ENCODE measurements at regions not wholly inside any gene's neighbourhood (a gene's known extent, or its start where the extent isn't known, plus 50 kb on each side); places are given as distances from the start of the nearest gene placed in this dataset.

GRCh38 chr5:43940562-43940961, 337.6 kb downstream of the NNT start:
- Mint-ChIP-seq H3K36me3 (no peaks in the 10 kb centered on the region), H3K4me1 (no peaks in the 10 kb centered on the region), H3K27ac (no peak overlapping the region), H3K9me3 (peaks cover 2 to 36% (median 10%) of the 10 kb centered on the region in 8 donors), H3K27me3 (no peaks in the 10 kb centered on the region), H3K4me3 (no peak overlapping the region)
- intact Hi-C loops (cut with micrococcal nuclease), result no loop called here
- Histone ChIP-seq H3K9me3 (ENCODE audit: control insufficient read depth in 1 of 2, low read length in 2 of 2) (no peaks in the 10 kb centered on the region), H3K36me3 (ENCODE audit: insufficient read depth, low read length) (no peaks in the 10 kb centered on the region), H3K4me1 (ENCODE audit: insufficient read depth, low read length) (no peaks in the 10 kb centered on the region), H3K4me3 (ENCODE audit: low read length in 2 of 2) (no peak overlapping the region), H3K27ac (ENCODE audit: low read depth, low read length) (no peak overlapping the region), H3K27me3 (ENCODE audit: insufficient read depth, low read length) (no peaks in the 10 kb centered on the region)
- POLR2A ChIA-PET (ENCODE audit: partially characterized antibody), result no interaction called here
- no peak for DNase-seq
- CTCF ChIA-PET (ENCODE audit: partially characterized antibody), result no interaction called here

GRCh38 chr5:43926923-43927322, 323.9 kb downstream of the NNT start:
- no peak overlapping the region for H3K27ac Mint-ChIP-seq
- Histone ChIP-seq H3K9me3 (ENCODE audit: control insufficient read depth in 1 of 2, low read length in 2 of 2) (no peaks in the 10 kb centered on the region), H3K4me3 (ENCODE audit: low read length in 2 of 2) (no peak overlapping the region), H3K4me1 (ENCODE audit: insufficient read depth, low read length) (no peaks in the 10 kb centered on the region), H3K27me3 (ENCODE audit: insufficient read depth, low read length) (no peaks in the 10 kb centered on the region), H3K27ac (ENCODE audit: low read depth, low read length) (no peak overlapping the region), H3K36me3 (ENCODE audit: insufficient read depth, low read length) (no peaks in the 10 kb centered on the region)
- no peaks in the 10 kb centered on the region for H3K36me3 Mint-ChIP-seq
- intact Hi-C loops (cut with micrococcal nuclease), result no loop called here
- peaks cover 0 to 8% (median 2%) of the 10 kb centered on the region in 8 donors for H3K9me3 Mint-ChIP-seq
- ChIA-PET CTCF (ENCODE audit: partially characterized antibody) (no interaction called here), POLR2A (ENCODE audit: partially characterized antibody) (no interaction called here)
- H3K27me3 Mint-ChIP-seq, result no peaks in the 10 kb centered on the region
- no peak overlapping the region for H3K4me3 Mint-ChIP-seq
- DNase-seq, result no peak
- no peaks in the 10 kb centered on the region for H3K4me1 Mint-ChIP-seq

GRCh38 chr5:43920422-43920821, 317.4 kb downstream of the NNT start:
- H3K27me3 ChIP-seq (ENCODE audit: insufficient read depth, low read length), result no peaks in the 10 kb centered on the region
- H3K36me3 ChIP-seq (ENCODE audit: insufficient read depth, low read length), result no peaks in the 10 kb centered on the region
- no peak overlapping the region for H3K27ac ChIP-seq (ENCODE audit: low read depth, low read length)
- no peak overlapping the region for H3K4me3 ChIP-seq (ENCODE audit: low read length in 2 of 2)
- Mint-ChIP-seq H3K27me3 (no peaks in the 10 kb centered on the region), H3K4me3 (no peak overlapping the region), H3K36me3 (no peaks in the 10 kb centered on the region), H3K4me1 (no peaks in the 10 kb centered on the region), H3K9me3 (peaks cover 0 to 6% (median 1%) of the 10 kb centered on the region in 8 donors), H3K27ac (no peak overlapping the region)
- intact Hi-C loops (cut with micrococcal nuclease), result no loop called here
- POLR2A ChIA-PET (ENCODE audit: partially characterized antibody), result no interaction called here
- CTCF ChIA-PET (ENCODE audit: partially characterized antibody), result no interaction called here
- no peak for DNase-seq
- no peaks in the 10 kb centered on the region for H3K9me3 ChIP-seq (ENCODE audit: control insufficient read depth in 1 of 2, low read length in 2 of 2)
- H3K4me1 ChIP-seq (ENCODE audit: insufficient read depth, low read length), result no peaks in the 10 kb centered on the region

- no peaks in the 10 kb centered on the region for H3K36me3 ChIP-seq (ENCODE audit: insufficient read depth, low read length)
- POLR2A ChIA-PET (ENCODE audit: partially characterized antibody), result no interaction called here
Measured at GRCh38 chr5:43917925-43918324, 314.9 kb downstream of the NNT start.

GRCh38 chr5:43903129-43903528, 300.1 kb downstream of the NNT start:
- H3K27me3 ChIP-seq (ENCODE audit: insufficient read depth, low read length), result no peaks in the 10 kb centered on the region
- H3K9me3 ChIP-seq (ENCODE audit: control insufficient read depth in 1 of 2, low read length in 2 of 2), result no peaks in the 10 kb centered on the region
- no peaks in the 10 kb centered on the region for H3K4me1 ChIP-seq (ENCODE audit: insufficient read depth, low read length)
- intact Hi-C loops (cut with micrococcal nuclease), result no loop called here
- H3K27ac ChIP-seq (ENCODE audit: low read depth, low read length), result no peak overlapping the region
- Mint-ChIP-seq H3K27ac (no peak overlapping the region), H3K4me3 (no peak overlapping the region), H3K27me3 (no peaks in the 10 kb centered on the region), H3K9me3 (peaks cover 0 to 7% (median 2%) of the 10 kb centered on the region in 8 donors), H3K36me3 (no peaks in the 10 kb centered on the region), H3K4me1 (no peaks in the 10 kb centered on the region)
- CTCF ChIA-PET (ENCODE audit: partially characterized antibody), result no interaction called here
- POLR2A ChIA-PET (ENCODE audit: partially characterized antibody), result no interaction called here
- H3K4me3 ChIP-seq (ENCODE audit: low read length in 2 of 2), result no peak overlapping the region
- no peaks in the 10 kb centered on the region for H3K36me3 ChIP-seq (ENCODE audit: insufficient read depth, low read length)
- no peak for DNase-seq

More at GRCh38 chr5:43917925-43918324, 314.9 kb downstream of the NNT start:
- Mint-ChIP-seq H3K4me3 (no peak overlapping the region), H3K27ac (no peak overlapping the region), H3K4me1 (no peaks in the 10 kb centered on the region), H3K27me3 (no peaks in the 10 kb centered on the region), H3K9me3 (peaks cover 0 to 5% (median 0%) of the 10 kb centered on the region in 8 donors), H3K36me3 (no peaks in the 10 kb centered on the region)
- H3K27ac ChIP-seq (ENCODE audit: low read depth, low read length), result no peak overlapping the region
- H3K27me3 ChIP-seq (ENCODE audit: insufficient read depth, low read length), result no peaks in the 10 kb centered on the region
- no peaks in the 10 kb centered on the region for H3K9me3 ChIP-seq (ENCODE audit: control insufficient read depth in 1 of 2, low read length in 2 of 2)
- intact Hi-C loops (cut with micrococcal nuclease), result no loop called here
- no peaks in the 10 kb centered on the region for H3K4me1 ChIP-seq (ENCODE audit: insufficient read depth, low read length)
- H3K4me3 ChIP-seq (ENCODE audit: low read length in 2 of 2), result no peak overlapping the region
- DNase-seq, result no peak
- CTCF ChIA-PET (ENCODE audit: partially characterized antibody), result no interaction called here

GRCh38 chr5:43900974-43901373, 298.0 kb downstream of the NNT start:
- H3K4me1 ChIP-seq (ENCODE audit: insufficient read depth, low read length), result no peaks in the 10 kb centered on the region
- peaks cover 0 to 4% (median 2%) of the 10 kb centered on the region in 8 donors for H3K9me3 Mint-ChIP-seq
- CTCF ChIA-PET (ENCODE audit: partially characterized antibody), result no interaction called here

GRCh38 chr5:43895876-43896275, 292.9 kb downstream of the NNT start:
- CTCF ChIA-PET (ENCODE audit: partially characterized antibody), result no interaction called here
- DNase-seq, result no peak
- H3K4me1 ChIP-seq (ENCODE audit: insufficient read depth, low read length), result no peaks in the 10 kb centered on the region
- no peaks in the 10 kb centered on the region for H3K9me3 ChIP-seq (ENCODE audit: control insufficient read depth in 1 of 2, low read length in 2 of 2)
- H3K27me3 Mint-ChIP-seq, result no peaks in the 10 kb centered on the region
- intact Hi-C loops (cut with micrococcal nuclease), result no loop called here
- H3K36me3 ChIP-seq (ENCODE audit: insufficient read depth, low read length), result no peaks in the 10 kb centered on the region
- H3K9me3 Mint-ChIP-seq, result peaks cover 0 to 4% (median 2%) of the 10 kb centered on the region in 8 donors
- H3K4me1 Mint-ChIP-seq, result no peaks in the 10 kb centered on the region
- no peak overlapping the region for H3K27ac ChIP-seq (ENCODE audit: low read depth, low read length)
- H3K36me3 Mint-ChIP-seq, result no peaks in the 10 kb centered on the region
- no peak overlapping the region for H3K27ac Mint-ChIP-seq
- no peaks in the 10 kb centered on the region for H3K27me3 ChIP-seq (ENCODE audit: insufficient read depth, low read length)
- no peak overlapping the region for H3K4me3 Mint-ChIP-seq
- POLR2A ChIA-PET (ENCODE audit: partially characterized antibody), result no interaction called here
- no peak overlapping the region for H3K4me3 ChIP-seq (ENCODE audit: low read length in 2 of 2)

More at GRCh38 chr5:43900974-43901373, 298.0 kb downstream of the NNT start:
- Mint-ChIP-seq H3K27ac (no peak overlapping the region), H3K36me3 (no peaks in the 10 kb centered on the region), H3K4me1 (no peaks in the 10 kb centered on the region), H3K4me3 (no peak overlapping the region), H3K27me3 (no peaks in the 10 kb centered on the region)
- H3K36me3 ChIP-seq (ENCODE audit: insufficient read depth, low read length), result no peaks in the 10 kb centered on the region
- no peaks in the 10 kb centered on the region for H3K27me3 ChIP-seq (ENCODE audit: insufficient read depth, low read length)
- H3K9me3 ChIP-seq (ENCODE audit: control insufficient read depth in 1 of 2, low read length in 2 of 2), result no peaks in the 10 kb centered on the region
- POLR2A ChIA-PET (ENCODE audit: partially characterized antibody), result no interaction called here
- intact Hi-C loops (cut with micrococcal nuclease), result no loop called here
- no peak for DNase-seq
- H3K27ac ChIP-seq (ENCODE audit: low read depth, low read length), result no peak overlapping the region
- no peak overlapping the region for H3K4me3 ChIP-seq (ENCODE audit: low read length in 2 of 2)

Data from CD4-positive, alpha-beta memory T cell (primary cell).